Islet of Langerhans (tissue), 1 donor: ENCODE measurements at regions not wholly inside any gene's neighbourhood (a gene's known extent, or its start where the extent isn't known, plus 50 kb on each side); places are given as distances from the start of the nearest gene placed in this dataset.
"Not testable (repeated sequence)": the region's sequence is repeated elsewhere in the genome, so short reads cannot be mapped to it uniquely, and the experiment has no call there.

ENCODE experiments used
- FAIRE-seq: peaks from one replicate; lab custom pipeline; 2011; peaks lifted over from hg19 to GRCh38; lab: Jason Lieb, UNC

- no peak for FAIRE-seq
These were observed 892.8 kb upstream of the DIAPH2 start for GRCh38 chrX:95791876-95792275.

- peak; percentile 21 for FAIRE-seq
These were observed 887.3 kb upstream of the DIAPH2 start for GRCh38 chrX:95797344-95797743.

GRCh38 chrX:95823796-95824195 is 860.8 kb upstream of the DIAPH2 start:
- no peak for FAIRE-seq

DNA sequence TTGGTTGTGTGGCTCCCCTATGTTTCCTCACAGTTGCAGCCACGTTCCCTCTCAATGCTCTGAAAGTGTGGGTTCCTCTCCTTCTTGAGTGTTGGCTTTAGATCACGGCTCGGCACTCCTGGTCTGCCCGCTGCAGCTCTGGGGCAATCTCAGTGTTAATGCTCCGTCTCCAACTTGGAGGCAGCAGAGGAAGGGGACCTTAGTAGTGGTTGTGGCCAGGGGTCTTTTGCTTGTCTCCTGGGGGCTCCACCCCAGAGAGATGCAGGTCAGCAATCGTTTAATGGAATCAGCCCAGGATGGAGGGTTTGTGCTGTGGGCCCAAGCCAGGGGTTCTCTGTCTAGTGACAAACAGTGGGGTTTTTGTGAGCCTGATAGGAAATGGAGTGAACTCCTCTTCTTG is 849.4 kb upstream of the DIAPH2 start:
- FAIRE-seq = no peak

- FAIRE-seq = no peak
These were observed 848.1 kb upstream of the DIAPH2 start for GRCh38 chrX:95836517-95836916.

- no peak for FAIRE-seq
These were observed 842.8 kb upstream of the DIAPH2 start for GRCh38 chrX:95841863-95842262.

DNA sequence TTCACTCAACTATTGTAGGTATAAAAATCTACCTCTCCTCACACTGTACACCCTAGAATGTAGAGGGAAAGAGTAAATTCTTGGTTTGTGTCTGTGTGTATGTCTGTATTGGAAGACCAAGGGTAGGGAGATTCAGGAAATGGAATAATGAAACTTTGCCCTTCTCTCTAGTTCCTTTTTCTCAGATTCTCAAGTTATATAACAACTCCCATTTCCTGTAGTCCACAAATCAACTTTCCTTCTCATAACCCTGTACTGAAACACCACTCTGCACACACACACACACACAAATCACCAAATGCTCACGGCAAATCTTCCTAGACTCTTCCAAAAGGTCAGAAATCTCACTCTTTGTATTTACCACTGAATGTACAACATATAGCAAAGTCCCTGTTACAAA is 824.5 kb upstream of the DIAPH2 start:
- FAIRE-seq = no peak

- FAIRE-seq = no peak
These were observed 809.0 kb upstream of the DIAPH2 start for GRCh38 chrX:95875661-95876060.

GRCh38 chrX:95878874-95879273 is 805.8 kb upstream of the DIAPH2 start:
- FAIRE-seq = no peak

DNA sequence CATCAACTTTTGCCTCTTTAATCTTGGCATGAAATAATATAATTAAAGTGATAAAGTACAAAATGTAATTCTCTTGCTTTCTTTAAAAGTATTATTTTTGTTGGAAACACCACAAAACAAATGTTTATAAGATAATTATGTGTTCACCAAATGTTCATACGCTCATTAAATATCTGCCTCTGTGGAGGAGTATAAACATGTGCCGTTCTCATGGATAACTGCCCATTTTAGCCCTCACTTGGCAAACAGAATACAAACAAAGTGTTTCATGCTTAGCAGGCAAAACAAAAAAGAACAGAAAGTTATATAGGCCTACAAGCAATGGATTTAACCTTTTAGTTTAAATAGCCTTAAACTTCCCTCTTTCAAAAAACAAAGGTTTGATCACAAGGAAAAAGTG is 800.5 kb upstream of the DIAPH2 start:
- no peak for FAIRE-seq

GRCh38 chrX:95885074-95885473 is 799.6 kb upstream of the DIAPH2 start:
- FAIRE-seq = no peak

DNA sequence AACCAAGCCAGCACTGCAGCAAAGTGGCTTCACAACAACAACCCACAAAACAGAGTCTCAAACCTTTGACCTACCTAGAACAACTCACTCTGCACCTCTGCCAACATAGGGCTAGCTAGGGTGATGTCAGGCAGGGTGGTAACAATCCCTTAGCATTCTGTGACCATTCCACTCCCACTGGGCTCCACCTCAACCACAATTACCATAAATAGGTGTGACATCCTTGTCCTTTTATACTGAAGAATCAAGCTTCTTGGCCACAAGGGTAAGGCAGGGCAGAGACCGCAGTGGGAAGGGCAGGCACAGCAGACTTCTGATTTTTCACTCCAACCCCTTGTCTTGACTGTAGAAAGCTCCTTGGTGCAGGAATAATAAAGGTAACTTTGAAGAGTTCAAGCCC is 795.4 kb upstream of the DIAPH2 start:
- no peak for FAIRE-seq

DNA sequence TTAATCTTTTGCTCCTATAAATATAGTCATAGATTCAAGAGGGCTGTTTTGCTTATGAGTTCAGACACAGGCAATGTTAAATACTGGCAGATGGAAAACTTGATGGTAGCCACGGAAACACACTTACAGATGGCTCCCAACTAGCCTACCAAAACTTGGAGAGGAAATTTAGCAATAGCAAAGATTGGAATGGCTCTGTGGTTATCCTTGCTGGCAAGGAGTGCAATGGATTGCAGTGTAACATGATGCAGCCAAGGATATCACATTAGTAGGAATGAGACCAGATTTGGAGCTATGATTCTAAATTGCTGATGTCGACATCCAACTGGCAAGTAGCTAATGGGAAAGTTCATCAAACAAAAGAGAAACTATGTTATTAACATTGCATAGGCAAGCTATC is 791.0 kb upstream of the DIAPH2 start:
- no peak for FAIRE-seq

GRCh38 chrX:95903490-95903889 is 781.2 kb upstream of the DIAPH2 start:
- FAIRE-seq = no peak

DNA sequence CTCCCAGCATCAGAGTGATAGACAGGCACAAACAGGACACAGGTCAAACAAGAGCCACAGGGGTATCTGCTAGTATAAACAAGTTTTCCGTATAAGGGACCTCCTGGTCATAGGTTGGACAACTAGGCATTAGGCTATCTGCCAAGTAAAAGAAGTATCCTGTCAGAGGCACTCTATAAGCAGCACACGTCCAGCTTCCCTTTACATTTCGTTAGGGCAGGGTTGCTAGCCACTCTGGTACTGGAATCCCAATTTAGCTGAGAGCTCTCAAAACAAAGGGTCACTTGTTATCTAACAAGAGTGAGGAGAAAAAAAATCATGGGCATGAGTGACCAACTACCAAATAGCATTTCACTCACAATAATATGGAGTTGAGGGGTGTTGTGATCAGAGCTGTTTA is 780.7 kb upstream of the DIAPH2 start:
- FAIRE-seq = no peak

GRCh38 chrX:95907081-95907480 is 777.6 kb upstream of the DIAPH2 start:
- no peak for FAIRE-seq

GRCh38 chrX:95911062-95911461 is 773.6 kb upstream of the DIAPH2 start:
- FAIRE-seq = no peak

DNA sequence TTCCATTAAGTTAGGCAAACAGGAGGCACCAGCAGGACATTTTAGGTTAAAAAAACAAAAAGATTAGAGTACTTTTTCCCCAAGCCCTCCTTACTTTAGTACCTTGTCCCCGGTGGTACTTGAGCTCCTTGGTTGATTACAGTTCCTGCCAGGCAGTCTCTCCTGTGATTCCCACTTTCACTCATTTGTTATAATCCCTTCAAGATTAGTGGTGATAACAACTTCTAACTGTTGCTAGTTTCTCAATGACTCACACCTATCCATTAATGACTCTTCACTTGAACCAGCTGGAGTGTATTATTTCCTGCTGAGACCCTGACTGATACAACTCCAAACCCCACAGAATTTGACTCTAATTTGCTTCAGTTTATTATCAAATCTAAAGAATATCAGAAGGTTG is 765.0 kb upstream of the DIAPH2 start:
- FAIRE-seq = no peak

GRCh38 chrX:95945528-95945927 is 739.1 kb upstream of the DIAPH2 start:
- FAIRE-seq = no peak

GRCh38 chrX:95949588-95949987 is 735.1 kb upstream of the DIAPH2 start:
- no peak for FAIRE-seq

GRCh38 chrX:95950679-95951078 is 734.0 kb upstream of the DIAPH2 start:
- no peak for FAIRE-seq

GRCh38 chrX:95953564-95953963 is 731.1 kb upstream of the DIAPH2 start:
- FAIRE-seq = no peak

GRCh38 chrX:95956745-95957144 is 727.9 kb upstream of the DIAPH2 start:
- FAIRE-seq = no peak

DNA sequence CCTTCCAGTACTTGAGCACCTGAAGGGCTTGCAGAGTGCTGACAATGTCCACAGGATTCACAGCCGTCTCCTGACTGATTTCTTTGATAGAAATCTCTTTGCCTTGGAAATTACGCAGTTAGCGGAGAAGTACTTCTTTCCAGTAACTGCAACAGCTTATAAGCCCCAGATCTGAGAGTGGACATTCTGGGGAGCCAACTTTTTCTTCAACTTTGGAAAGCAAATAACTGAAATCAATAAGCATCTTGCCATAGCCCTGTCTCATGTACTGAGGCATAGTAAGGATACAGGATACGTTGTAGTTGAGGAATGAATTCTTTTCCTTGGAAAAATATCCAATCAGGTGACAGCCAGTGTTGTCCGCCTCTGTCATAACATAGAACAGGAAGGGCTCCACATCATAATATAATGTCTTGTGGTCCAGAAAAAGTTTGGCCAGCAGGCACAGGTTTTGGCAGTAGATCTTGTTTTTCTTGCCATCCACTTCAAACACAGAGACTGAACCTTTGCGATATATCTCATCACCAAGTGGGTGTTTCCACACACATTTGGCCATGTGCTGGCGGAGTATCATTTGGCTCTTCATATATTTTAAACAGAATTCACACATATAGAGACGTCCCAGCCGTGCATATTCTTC is 711.1 kb upstream of the DIAPH2 start:
- not testable (repeated sequence) for FAIRE-seq

DNA sequence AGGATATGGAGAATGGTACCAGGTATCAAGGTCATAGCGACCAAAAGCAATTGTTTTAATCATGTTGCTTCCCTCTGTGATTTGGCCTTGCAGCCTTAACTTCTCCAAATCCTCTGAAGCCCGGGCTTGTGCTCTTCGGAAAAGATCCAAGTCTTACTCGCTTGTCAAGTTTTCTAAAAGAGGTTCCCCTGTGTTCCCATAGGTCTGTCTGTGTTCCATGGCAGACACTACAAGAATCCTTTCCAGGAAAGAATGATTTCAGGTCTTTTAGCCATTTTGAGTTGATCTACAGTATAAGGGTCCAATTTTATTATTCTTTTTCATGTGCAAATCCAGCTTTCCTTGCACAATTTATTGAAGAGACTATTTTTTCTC is 710.6 kb upstream of the DIAPH2 start:
- FAIRE-seq = no peak
